ENCODE measurements at regions not wholly inside any gene's neighbourhood (a gene's known extent, or its start where the extent isn't known, plus 50 kb on each side); places are given as distances from the start of the nearest gene placed in this dataset.

DNA sequence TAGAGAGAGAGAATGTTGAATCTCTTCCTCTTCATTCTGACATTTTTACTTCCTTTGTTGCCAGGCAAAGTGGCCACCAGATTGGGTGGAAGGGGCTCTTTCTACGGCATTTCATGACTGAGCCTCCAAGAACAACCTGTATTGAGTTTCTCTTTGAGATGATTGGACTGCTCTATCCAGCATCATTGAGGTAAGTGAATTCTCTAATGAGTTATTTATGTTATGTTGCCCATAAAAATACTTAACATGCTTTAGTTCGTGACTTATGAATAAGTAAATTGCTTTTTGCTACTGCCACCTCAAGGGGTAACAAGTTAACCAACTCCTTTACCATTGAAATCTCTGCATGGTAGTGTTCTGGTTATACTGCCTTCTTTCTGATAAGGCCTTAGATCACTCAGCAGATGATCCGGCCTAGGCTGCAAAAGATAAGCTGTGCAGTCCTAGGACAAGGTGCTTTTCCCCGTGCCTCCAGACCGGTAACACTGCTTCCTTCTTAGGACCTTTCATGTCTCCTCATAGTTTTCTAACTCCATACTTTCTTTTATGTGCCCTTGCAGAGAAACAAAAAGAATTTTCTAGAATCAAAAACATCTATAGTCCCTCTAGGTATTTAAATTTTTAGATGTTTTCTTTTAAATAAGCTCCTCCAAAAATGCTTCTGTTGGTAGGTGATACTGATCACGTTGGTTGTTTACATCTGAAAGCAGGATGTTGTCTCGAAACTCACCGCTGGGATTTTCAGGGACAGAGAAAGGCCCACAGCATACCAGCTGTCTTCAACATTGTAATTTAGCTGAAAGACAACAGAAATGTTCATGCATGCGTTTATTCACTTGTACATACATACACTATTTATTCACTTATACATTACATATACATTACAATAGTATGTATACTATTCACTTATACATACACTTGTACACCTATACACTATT lies 157.1 kb upstream of the RBPJ start:
- WGBS, 2 donors (ENCODE audit: extremely low coverage in 2 of 2, insufficient read length in 2 of 2, insufficient replicate concordance in 1 of 2), result no CpG with 5 or more reads among the region's 9 CpGs
- no peak overlapping the region for H3K23ac ChIP-seq (ENCODE audit: low read depth, low read length, poor library complexity)
- H3K14ac ChIP-seq (ENCODE audit: low read length), result no peak overlapping the region
- H3K79me1 ChIP-seq (ENCODE audit: low read depth, low read length), result no peaks in the 10 kb centered on the region
- no peak overlapping the region for H4K8ac ChIP-seq (ENCODE audit: low read depth, low read length)
- H3K9ac ChIP-seq (ENCODE audit: low read depth, low read length, poor library complexity), result no peak overlapping the region
- no peak overlapping the region for H2AFZ ChIP-seq (ENCODE audit: low read length)
- DNase-seq (ENCODE audit: low spot score), result no peak
- H2BK15ac ChIP-seq (ENCODE audit: low read length), result no peak overlapping the region
- H3K36me3 ChIP-seq (replicated peaks in 1 of 2; ENCODE audit: control insufficient read depth in 2 of 2, insufficient read depth in 2 of 2, low read length in 2 of 2), result no peaks in the 10 kb centered on the region
- no peak overlapping the region for H3K27ac ChIP-seq (replicated peaks; ENCODE audit: low read length)
- H2BK12ac ChIP-seq (ENCODE audit: low read length), result no peak overlapping the region
- no peak overlapping the region for H3K18ac ChIP-seq (ENCODE audit: low read length)
- H4K91ac ChIP-seq (ENCODE audit: low read depth, low read length, poor library complexity), result no peak overlapping the region
- H3K27me3 ChIP-seq (ENCODE audit: control insufficient read depth in 3 of 3, insufficient read depth in 3 of 3, low read depth in 1 of 3, low read length in 3 of 3), result no peaks in the 10 kb centered on the region
- H2BK120ac ChIP-seq (ENCODE audit: low read depth, low read length), result no peak overlapping the region
- no peaks in the 10 kb centered on the region for H3K9me3 ChIP-seq (replicated peaks in 1 of 2; ENCODE audit: control insufficient read depth in 2 of 2, insufficient read depth in 1 of 2, low read depth in 1 of 2, low read length in 2 of 2)
- no peaks in the 10 kb centered on the region for H3K4me1 ChIP-seq (ENCODE audit: control insufficient read depth in 2 of 2, insufficient read depth in 1 of 2, low read depth in 1 of 2, low read length in 2 of 2)
- no peak overlapping the region for H2BK5ac ChIP-seq (ENCODE audit: low read length)
- no peak overlapping the region for H3K4me2 ChIP-seq (ENCODE audit: insufficient read depth, low read length, poor library complexity, severe bottlenecking)
- no peak overlapping the region for H2AK5ac ChIP-seq (ENCODE audit: low read depth, low read length)
- no peak overlapping the region for H3K4ac ChIP-seq (ENCODE audit: low read length)
- H3K4me3 ChIP-seq (ENCODE audit: low read length in 2 of 2), result no peak overlapping the region

DNA sequence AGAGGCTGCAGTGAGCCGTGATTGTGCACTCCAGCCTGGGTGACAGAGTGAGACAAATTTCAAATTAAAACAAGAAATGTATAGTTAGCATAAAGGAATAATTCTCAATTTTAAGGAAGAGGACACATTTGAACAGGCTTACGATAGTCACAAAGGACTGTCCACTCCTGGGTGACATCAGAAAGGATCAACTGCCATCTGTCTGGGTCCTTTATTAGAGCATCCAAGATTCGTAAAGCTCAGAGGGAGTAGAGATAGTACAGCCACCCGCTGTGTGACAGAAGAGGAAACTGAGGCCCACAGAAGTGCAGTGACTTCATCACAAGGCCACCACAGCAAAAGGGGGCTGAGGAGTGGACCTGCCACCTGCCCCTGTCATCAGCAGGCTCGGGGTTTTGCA lies 149.3 kb upstream of the RBPJ start:
- no CpG with 5 or more reads among the region's 5 CpGs for WGBS, 2 donors (ENCODE audit: extremely low coverage in 2 of 2, insufficient read length in 2 of 2, insufficient replicate concordance in 1 of 2)
- Histone ChIP-seq H2BK15ac (ENCODE audit: low read length) (no peak overlapping the region), H3K18ac (ENCODE audit: low read length) (no peak overlapping the region), H3K9ac (ENCODE audit: low read depth, low read length, poor library complexity) (no peak overlapping the region), H3K36me3 (replicated peaks in 1 of 2; ENCODE audit: control insufficient read depth in 2 of 2, insufficient read depth in 2 of 2, low read length in 2 of 2) (no peaks in the 10 kb centered on the region), H3K14ac (ENCODE audit: low read length) (no peak overlapping the region), H3K79me1 (ENCODE audit: low read depth, low read length) (no peaks in the 10 kb centered on the region), H3K9me3 (replicated peaks in 1 of 2; ENCODE audit: control insufficient read depth in 2 of 2, insufficient read depth in 1 of 2, low read depth in 1 of 2, low read length in 2 of 2) (no peaks in the 10 kb centered on the region), H2AFZ (ENCODE audit: low read length) (peak overlapping the region; percentile 69), H4K8ac (ENCODE audit: low read depth, low read length) (no peak overlapping the region), H3K4me2 (ENCODE audit: insufficient read depth, low read length, poor library complexity, severe bottlenecking) (no peak overlapping the region), H3K23ac (ENCODE audit: low read depth, low read length, poor library complexity) (no peak overlapping the region), H4K91ac (ENCODE audit: low read depth, low read length, poor library complexity) (no peak overlapping the region), H3K4me3 (ENCODE audit: low read length in 2 of 2) (no peak overlapping the region), H3K4ac (ENCODE audit: low read length) (no peak overlapping the region), H2BK120ac (ENCODE audit: low read depth, low read length) (no peak overlapping the region), H3K4me1 (ENCODE audit: control insufficient read depth in 2 of 2, insufficient read depth in 1 of 2, low read depth in 1 of 2, low read length in 2 of 2) (peaks cover 0 to 10% of the 10 kb centered on the region in 2 donors), H2BK12ac (ENCODE audit: low read length) (no peak overlapping the region), H2AK5ac (ENCODE audit: low read depth, low read length) (no peak overlapping the region), H2BK5ac (ENCODE audit: low read length) (no peak overlapping the region), H3K27me3 (ENCODE audit: control insufficient read depth in 3 of 3, insufficient read depth in 3 of 3, low read depth in 1 of 3, low read length in 3 of 3) (no peaks in the 10 kb centered on the region), H3K27ac (replicated peaks; ENCODE audit: low read length) (no peak overlapping the region)
- DNase-seq (ENCODE audit: low spot score), result no peak

DNA sequence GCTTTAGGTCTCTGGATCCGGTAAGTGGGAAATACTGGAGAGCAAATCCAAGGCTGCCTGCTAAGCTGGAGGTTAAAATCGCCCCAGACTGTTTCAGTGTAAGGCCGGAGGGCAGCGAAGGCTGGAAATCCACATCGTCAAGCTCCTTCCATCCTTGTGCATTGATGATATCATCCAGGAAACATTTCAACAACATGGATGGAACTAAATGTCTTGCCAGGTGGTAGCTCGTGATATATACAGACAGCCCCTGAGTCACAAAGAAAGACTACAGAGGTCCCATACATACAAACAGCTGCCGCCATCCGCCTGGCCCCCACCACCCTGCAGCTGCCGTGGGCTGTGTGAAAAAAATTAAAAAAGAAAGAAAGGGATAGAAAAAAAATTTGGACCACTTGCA lies 148.9 kb upstream of the RBPJ start:
- Histone ChIP-seq H2BK5ac (ENCODE audit: low read length) (no peak overlapping the region), H2BK15ac (ENCODE audit: low read length) (no peak overlapping the region), H3K36me3 (replicated peaks in 1 of 2; ENCODE audit: control insufficient read depth in 2 of 2, insufficient read depth in 2 of 2, low read length in 2 of 2) (no peaks in the 10 kb centered on the region), H3K9me3 (replicated peaks in 1 of 2; ENCODE audit: control insufficient read depth in 2 of 2, insufficient read depth in 1 of 2, low read depth in 1 of 2, low read length in 2 of 2) (no peaks in the 10 kb centered on the region), H4K91ac (ENCODE audit: low read depth, low read length, poor library complexity) (no peak overlapping the region), H3K4me3 (ENCODE audit: low read length in 2 of 2) (no peak overlapping the region), H3K4me2 (ENCODE audit: insufficient read depth, low read length, poor library complexity, severe bottlenecking) (no peak overlapping the region), H3K27me3 (ENCODE audit: control insufficient read depth in 3 of 3, insufficient read depth in 3 of 3, low read depth in 1 of 3, low read length in 3 of 3) (no peaks in the 10 kb centered on the region), H3K9ac (ENCODE audit: low read depth, low read length, poor library complexity) (no peak overlapping the region), H3K27ac (replicated peaks; ENCODE audit: low read length) (no peak overlapping the region), H4K8ac (ENCODE audit: low read depth, low read length) (no peak overlapping the region), H3K14ac (ENCODE audit: low read length) (no peak overlapping the region), H2AK5ac (ENCODE audit: low read depth, low read length) (no peak overlapping the region), H2AFZ (ENCODE audit: low read length) (peak overlapping the region; percentile 69), H3K18ac (ENCODE audit: low read length) (no peak overlapping the region), H2BK12ac (ENCODE audit: low read length) (no peak overlapping the region), H3K79me1 (ENCODE audit: low read depth, low read length) (no peaks in the 10 kb centered on the region), H3K23ac (ENCODE audit: low read depth, low read length, poor library complexity) (no peak overlapping the region), H3K4ac (ENCODE audit: low read length) (no peak overlapping the region), H3K4me1 (ENCODE audit: control insufficient read depth in 2 of 2, insufficient read depth in 1 of 2, low read depth in 1 of 2, low read length in 2 of 2) (peaks cover 0 to 11% of the 10 kb centered on the region in 2 donors), H2BK120ac (ENCODE audit: low read depth, low read length) (no peak overlapping the region)
- no CpG with 5 or more reads among the region's 9 CpGs for WGBS, 2 donors (ENCODE audit: extremely low coverage in 2 of 2, insufficient read length in 2 of 2, insufficient replicate concordance in 1 of 2)
- DNase-seq (ENCODE audit: low spot score), result no peak

DNA sequence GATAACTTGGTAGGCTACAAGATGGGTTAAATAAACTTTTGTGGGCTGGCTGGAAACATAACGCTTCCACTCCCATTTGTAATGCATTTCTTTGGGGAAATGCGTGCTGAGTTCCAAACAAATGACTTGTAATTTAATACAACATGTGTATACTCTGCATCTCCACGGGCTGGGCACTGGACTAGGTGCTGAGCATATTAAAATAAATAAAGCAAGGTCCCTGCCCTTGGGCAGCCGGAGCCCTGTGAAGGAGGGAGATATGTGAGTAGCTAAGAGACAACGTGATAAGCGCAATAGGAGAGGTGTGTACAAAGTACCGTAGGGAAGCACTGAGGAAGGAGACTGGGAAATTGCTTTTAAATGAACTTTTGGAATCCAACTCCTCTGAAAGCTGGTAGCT lies 147.2 kb upstream of the RBPJ start:
- WGBS, 2 donors (ENCODE audit: extremely low coverage in 2 of 2, insufficient read length in 2 of 2, insufficient replicate concordance in 1 of 2), result no CpG with 5 or more reads among the region's 7 CpGs
- no peak overlapping the region for H3K4me3 ChIP-seq (ENCODE audit: low read length in 2 of 2)
- no peaks in the 10 kb centered on the region for H3K79me1 ChIP-seq (ENCODE audit: low read depth, low read length)
- no peak overlapping the region for H2AFZ ChIP-seq (ENCODE audit: low read length)
- no peak for DNase-seq (ENCODE audit: low spot score)
- H4K91ac ChIP-seq (ENCODE audit: low read depth, low read length, poor library complexity), result no peak overlapping the region
- no peak overlapping the region for H2BK15ac ChIP-seq (ENCODE audit: low read length)
- no peak overlapping the region for H3K4me2 ChIP-seq (ENCODE audit: insufficient read depth, low read length, poor library complexity, severe bottlenecking)
- no peak overlapping the region for H3K18ac ChIP-seq (ENCODE audit: low read length)
- H3K9ac ChIP-seq (ENCODE audit: low read depth, low read length, poor library complexity), result no peak overlapping the region
- H3K14ac ChIP-seq (ENCODE audit: low read length), result no peak overlapping the region
- H3K27ac ChIP-seq (replicated peaks; ENCODE audit: low read length), result no peak overlapping the region
- H4K8ac ChIP-seq (ENCODE audit: low read depth, low read length), result no peak overlapping the region
- H2AK5ac ChIP-seq (ENCODE audit: low read depth, low read length), result no peak overlapping the region
- H3K23ac ChIP-seq (ENCODE audit: low read depth, low read length, poor library complexity), result no peak overlapping the region
- peaks cover 0 to 11% of the 10 kb centered on the region in 2 donors for H3K4me1 ChIP-seq (ENCODE audit: control insufficient read depth in 2 of 2, insufficient read depth in 1 of 2, low read depth in 1 of 2, low read length in 2 of 2)
- H3K9me3 ChIP-seq (replicated peaks in 1 of 2; ENCODE audit: control insufficient read depth in 2 of 2, insufficient read depth in 1 of 2, low read depth in 1 of 2, low read length in 2 of 2), result no peaks in the 10 kb centered on the region
- H3K36me3 ChIP-seq (replicated peaks in 1 of 2; ENCODE audit: control insufficient read depth in 2 of 2, insufficient read depth in 2 of 2, low read length in 2 of 2), result no peaks in the 10 kb centered on the region
- H2BK120ac ChIP-seq (ENCODE audit: low read depth, low read length), result no peak overlapping the region
- H3K4ac ChIP-seq (ENCODE audit: low read length), result no peak overlapping the region
- no peak overlapping the region for H2BK12ac ChIP-seq (ENCODE audit: low read length)
- no peak overlapping the region for H2BK5ac ChIP-seq (ENCODE audit: low read length)
- H3K27me3 ChIP-seq (ENCODE audit: control insufficient read depth in 3 of 3, insufficient read depth in 3 of 3, low read depth in 1 of 3, low read length in 3 of 3), result no peaks in the 10 kb centered on the region

All from neuronal stem cell (in vitro differentiated cells).